ENCODE measurements at regions not wholly inside any gene's neighbourhood (a gene's known extent, or its start where the extent isn't known, plus 50 kb on each side); places are given as distances from the start of the nearest gene placed in this dataset.
"Not testable (repeated sequence)": the region's sequence is repeated elsewhere in the genome, so short reads cannot be mapped to it uniquely, and the experiment has no call there.

DNA sequence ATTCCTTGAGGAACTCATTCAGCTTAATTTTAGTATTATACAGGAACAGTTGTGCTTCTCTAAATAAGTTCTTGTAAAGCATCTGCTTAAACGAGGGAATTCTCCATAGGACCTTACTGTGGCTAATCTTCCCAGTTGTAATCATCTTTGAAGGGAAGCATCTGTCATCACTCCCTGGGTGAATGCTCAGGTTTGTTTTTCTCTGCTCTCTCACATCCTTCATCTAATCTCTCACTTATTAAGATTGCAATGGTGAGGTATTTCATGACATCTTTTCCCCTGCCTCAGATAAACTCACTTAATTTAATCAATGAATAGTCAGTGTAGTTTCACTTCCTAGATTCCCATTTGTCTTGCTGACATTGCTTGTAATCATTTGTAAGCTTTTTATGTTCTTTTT, 121.8 kb upstream of the ADAMTS3 start:
- Histone ChIP-seq H3K27me3 (ENCODE audit: insufficient read depth, poor library complexity, severe bottlenecking) (no peaks in the 10 kb centered on the region), H3K27ac (ENCODE audit: poor library complexity, severe bottlenecking) (no peak overlapping the region), H3K4me1 (ENCODE audit: insufficient read depth, poor library complexity, severe bottlenecking) (no peaks in the 10 kb centered on the region), H3K4me3 (ENCODE audit: severe bottlenecking) (no peak overlapping the region), H3K36me3 (ENCODE audit: low read depth) (no peaks in the 10 kb centered on the region), H3K9me3 (ENCODE audit: severe bottlenecking) (no peaks in the 10 kb centered on the region)
- DNase-seq (ENCODE audit: low spot score) (no peak), ATAC-seq (ENCODE audit: low read depth) (no peak)
- TF ChIP-seq CTCF (IDR thresholded peaks at IDR 0.05; ENCODE audit: poor library complexity, severe bottlenecking): no peak

- TF ChIP-seq CTCF (IDR thresholded peaks at IDR 0.05; ENCODE audit: poor library complexity, severe bottlenecking): no peak
- Histone ChIP-seq H3K36me3 (ENCODE audit: low read depth) (no peaks in the 10 kb centered on the region), H3K27ac (ENCODE audit: poor library complexity, severe bottlenecking) (no peak overlapping the region), H3K4me1 (ENCODE audit: insufficient read depth, poor library complexity, severe bottlenecking) (no peaks in the 10 kb centered on the region), H3K9me3 (ENCODE audit: severe bottlenecking) (no peaks in the 10 kb centered on the region), H3K27me3 (ENCODE audit: insufficient read depth, poor library complexity, severe bottlenecking) (no peaks in the 10 kb centered on the region), H3K4me3 (ENCODE audit: severe bottlenecking) (no peak overlapping the region)
- no peak for DNase-seq (ENCODE audit: low spot score)
- no peak for ATAC-seq (ENCODE audit: low read depth)
Observed at GRCh38 chr4:72689923-72690322, 120.9 kb upstream of the ADAMTS3 start.

- not testable (repeated sequence) for ATAC-seq (ENCODE audit: low read depth)
Observed at GRCh38 chr4:72686390-72686789, 117.4 kb upstream of the ADAMTS3 start.

GRCh38 chr4:72679666-72680065, 110.6 kb upstream of the ADAMTS3 start:
- ATAC-seq (ENCODE audit: low read depth) (no peak), DNase-seq (ENCODE audit: low spot score) (no peak)
- H3K36me3 ChIP-seq (ENCODE audit: low read depth): no peaks in the 10 kb centered on the region
- H3K27ac ChIP-seq (ENCODE audit: poor library complexity, severe bottlenecking): no peak overlapping the region
- H3K9me3 ChIP-seq (ENCODE audit: severe bottlenecking): no peaks in the 10 kb centered on the region
- no peak for TF ChIP-seq CTCF (IDR thresholded peaks at IDR 0.05; ENCODE audit: poor library complexity, severe bottlenecking)
- no peaks in the 10 kb centered on the region for H3K4me1 ChIP-seq (ENCODE audit: insufficient read depth, poor library complexity, severe bottlenecking)
- no peak overlapping the region for H3K4me3 ChIP-seq (ENCODE audit: severe bottlenecking)
- peaks cover 4% of the 10 kb centered on the region for H3K27me3 ChIP-seq (ENCODE audit: insufficient read depth, poor library complexity, severe bottlenecking)

More at GRCh38 chr4:72686390-72686789, 117.4 kb upstream of the ADAMTS3 start:
- H3K27ac ChIP-seq (ENCODE audit: poor library complexity, severe bottlenecking); H3K27me3 ChIP-seq (ENCODE audit: insufficient read depth, poor library complexity, severe bottlenecking); H3K9me3 ChIP-seq (ENCODE audit: severe bottlenecking); H3K4me1 ChIP-seq (ENCODE audit: insufficient read depth, poor library complexity, severe bottlenecking); H3K36me3 ChIP-seq (ENCODE audit: low read depth); H3K4me3 ChIP-seq (ENCODE audit: severe bottlenecking); DNase-seq (ENCODE audit: low spot score): not testable (repeated sequence)

GRCh38 chr4:72677886-72678285, 108.9 kb upstream of the ADAMTS3 start:
- no peak for DNase-seq (ENCODE audit: low spot score)
- H3K27ac ChIP-seq (ENCODE audit: poor library complexity, severe bottlenecking): no peak overlapping the region
- H3K4me3 ChIP-seq (ENCODE audit: severe bottlenecking): no peak overlapping the region
- ATAC-seq (ENCODE audit: low read depth): no peak
- H3K4me1 ChIP-seq (ENCODE audit: insufficient read depth, poor library complexity, severe bottlenecking): no peaks in the 10 kb centered on the region
- no peak for TF ChIP-seq CTCF (IDR thresholded peaks at IDR 0.05; ENCODE audit: poor library complexity, severe bottlenecking)
- H3K36me3 ChIP-seq (ENCODE audit: low read depth): no peaks in the 10 kb centered on the region
- no peaks in the 10 kb centered on the region for H3K9me3 ChIP-seq (ENCODE audit: severe bottlenecking)
- H3K27me3 ChIP-seq (ENCODE audit: insufficient read depth, poor library complexity, severe bottlenecking): peaks cover 9% of the 10 kb centered on the region
